OCI-LY3 (cell line): ENCODE measurements at regions not wholly inside any gene's neighbourhood (a gene's known extent, or its start where the extent isn't known, plus 50 kb on each side); places are given as distances from the start of the nearest gene placed in this dataset.

Experiments used
- EZH2phosphoT487 ChIP-seq: fragments of 200-600 bp; shearing (Covaris generic); IDR thresholded peaks from 2 replicates; pipeline ENCODE4 v1.6.1; 2018; ENCODE audit warnings: antibody characterized with exemption, mixed run types, low read depth
- TF ChIP-seq, protein P1 (sequence below): fragments of 200-600, 300-600 bp; sonication (generic); IDR thresholded peaks from 2 replicates; pipeline ENCODE4 v1.5.1; 2014; ENCODE audit warnings: antibody characterized with exemption, low read length, low read depth

GRCh38 chr3:66555214-66555844 lies 54.5 kb upstream of the LRIG1 start:
- TF ChIP-seq, protein P1, sequence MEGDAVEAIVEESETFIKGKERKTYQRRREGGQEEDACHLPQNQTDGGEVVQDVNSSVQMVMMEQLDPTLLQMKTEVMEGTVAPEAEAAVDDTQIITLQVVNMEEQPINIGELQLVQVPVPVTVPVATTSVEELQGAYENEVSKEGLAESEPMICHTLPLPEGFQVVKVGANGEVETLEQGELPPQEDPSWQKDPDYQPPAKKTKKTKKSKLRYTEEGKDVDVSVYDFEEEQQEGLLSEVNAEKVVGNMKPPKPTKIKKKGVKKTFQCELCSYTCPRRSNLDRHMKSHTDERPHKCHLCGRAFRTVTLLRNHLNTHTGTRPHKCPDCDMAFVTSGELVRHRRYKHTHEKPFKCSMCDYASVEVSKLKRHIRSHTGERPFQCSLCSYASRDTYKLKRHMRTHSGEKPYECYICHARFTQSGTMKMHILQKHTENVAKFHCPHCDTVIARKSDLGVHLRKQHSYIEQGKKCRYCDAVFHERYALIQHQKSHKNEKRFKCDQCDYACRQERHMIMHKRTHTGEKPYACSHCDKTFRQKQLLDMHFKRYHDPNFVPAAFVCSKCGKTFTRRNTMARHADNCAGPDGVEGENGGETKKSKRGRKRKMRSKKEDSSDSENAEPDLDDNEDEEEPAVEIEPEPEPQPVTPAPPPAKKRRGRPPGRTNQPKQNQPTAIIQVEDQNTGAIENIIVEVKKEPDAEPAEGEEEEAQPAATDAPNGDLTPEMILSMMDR: no peak
- TF ChIP-seq EZH2phosphoT487: no peak
